ENCODE measurements at regions not wholly inside any gene's neighbourhood (a gene's known extent, or its start where the extent isn't known, plus 50 kb on each side); places are given as distances from the start of the nearest gene placed in this dataset.

DNA sequence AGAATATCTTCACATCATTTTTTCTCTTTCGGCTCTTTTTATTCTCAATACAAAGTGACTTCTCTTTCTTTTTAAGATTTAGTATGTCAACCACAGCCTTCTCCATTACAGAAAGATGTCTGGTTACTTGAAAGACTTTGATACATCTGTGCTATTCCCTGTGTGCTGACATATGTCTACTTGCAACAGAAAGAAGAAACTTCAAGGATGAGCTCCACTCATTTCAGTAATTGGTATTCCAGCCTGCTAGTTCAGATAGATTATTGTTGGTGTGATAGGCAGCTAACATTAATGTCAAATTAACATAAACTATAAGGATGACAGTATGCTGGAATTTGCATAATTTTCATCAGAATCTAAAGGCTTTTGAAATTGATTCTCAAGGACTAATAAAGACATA lies 948.7 kb downstream of the PCDH18 start:
- TF ChIP-seq, protein P1, sequence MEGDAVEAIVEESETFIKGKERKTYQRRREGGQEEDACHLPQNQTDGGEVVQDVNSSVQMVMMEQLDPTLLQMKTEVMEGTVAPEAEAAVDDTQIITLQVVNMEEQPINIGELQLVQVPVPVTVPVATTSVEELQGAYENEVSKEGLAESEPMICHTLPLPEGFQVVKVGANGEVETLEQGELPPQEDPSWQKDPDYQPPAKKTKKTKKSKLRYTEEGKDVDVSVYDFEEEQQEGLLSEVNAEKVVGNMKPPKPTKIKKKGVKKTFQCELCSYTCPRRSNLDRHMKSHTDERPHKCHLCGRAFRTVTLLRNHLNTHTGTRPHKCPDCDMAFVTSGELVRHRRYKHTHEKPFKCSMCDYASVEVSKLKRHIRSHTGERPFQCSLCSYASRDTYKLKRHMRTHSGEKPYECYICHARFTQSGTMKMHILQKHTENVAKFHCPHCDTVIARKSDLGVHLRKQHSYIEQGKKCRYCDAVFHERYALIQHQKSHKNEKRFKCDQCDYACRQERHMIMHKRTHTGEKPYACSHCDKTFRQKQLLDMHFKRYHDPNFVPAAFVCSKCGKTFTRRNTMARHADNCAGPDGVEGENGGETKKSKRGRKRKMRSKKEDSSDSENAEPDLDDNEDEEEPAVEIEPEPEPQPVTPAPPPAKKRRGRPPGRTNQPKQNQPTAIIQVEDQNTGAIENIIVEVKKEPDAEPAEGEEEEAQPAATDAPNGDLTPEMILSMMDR (conservative IDR thresholded peaks at IDR 0.05; ENCODE audit: low read depth, low read length), result no peak
- no peak for TF ChIP-seq EZH2 (IDR thresholded peaks at IDR 0.05; ENCODE audit: borderline replicate concordance, low read depth, low read length, poor library complexity, severe bottlenecking)

All from A673 (cell line).